GM19452 (cell line): ENCODE measurements at regions not wholly inside any gene's neighbourhood (a gene's known extent, or its start where the extent isn't known, plus 50 kb on each side); places are given as distances from the start of the nearest gene placed in this dataset.

Experiments
- ATAC-seq: cut with Tn5 transposase; IDR thresholded peaks from one replicate; pipeline ENCODE4 v1.9.1; 2021; ENCODE audit not compliant: unreplicated experiment

DNA sequence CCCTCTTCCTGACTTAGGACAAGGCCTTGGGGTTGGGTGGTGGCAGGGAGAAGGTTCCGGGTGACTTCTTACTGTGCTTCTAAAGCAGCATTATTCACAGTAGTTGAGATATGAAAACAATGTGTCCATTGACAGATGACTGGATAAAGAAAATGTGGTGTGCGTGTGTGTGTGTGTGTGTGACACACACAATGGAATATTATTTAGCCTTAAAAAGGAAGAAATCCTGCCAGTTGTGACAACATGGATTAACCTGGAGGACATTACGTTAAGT is 128.1 kb upstream of the RASGRP1 start:
- no peak for ATAC-seq

GRCh38 chr15:38695249-38696108 is 130.9 kb upstream of the RASGRP1 start:
- no peak for ATAC-seq

GRCh38 chr15:38696109-38696727 is 131.6 kb upstream of the RASGRP1 start:
- peak; percentile 67 for ATAC-seq

DNA sequence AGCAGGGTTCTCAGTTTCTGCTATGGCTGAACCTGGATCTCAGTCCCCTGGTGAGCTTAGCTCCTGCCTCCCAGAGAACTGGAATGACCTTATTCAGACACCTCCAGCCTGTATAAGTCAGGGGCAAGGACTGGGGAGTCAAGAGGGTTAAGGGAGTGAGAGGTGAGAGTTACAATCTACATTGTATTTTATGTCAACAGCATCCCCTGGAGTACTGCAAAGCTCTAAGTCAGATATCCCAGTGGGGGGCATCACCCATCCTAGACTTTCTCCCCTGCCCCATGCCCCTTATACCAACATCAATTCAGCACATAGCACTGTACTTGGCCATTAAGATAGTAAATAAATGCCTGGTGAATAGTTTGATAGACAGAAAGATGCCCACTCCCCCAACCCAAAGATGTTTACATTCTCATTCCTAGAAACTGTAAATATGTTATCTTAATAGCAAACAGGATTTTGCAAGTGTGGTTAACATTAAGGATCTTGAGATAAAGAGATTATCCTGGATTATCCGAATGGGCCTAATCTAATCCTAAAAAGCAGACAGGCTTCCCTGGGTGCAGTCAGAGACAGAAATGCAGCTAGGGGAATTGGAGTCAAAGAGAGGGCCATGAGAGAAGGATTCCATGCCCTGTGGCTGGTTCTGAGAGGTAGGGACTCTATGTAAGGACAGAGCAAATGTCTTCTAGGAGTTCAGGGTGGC is 132.3 kb upstream of the RASGRP1 start:
- ATAC-seq = no peak

- no peak for ATAC-seq
These were observed 133.6 kb upstream of the RASGRP1 start for GRCh38 chr15:38698254-38698653.

GRCh38 chr15:38699633-38700230 is 135.1 kb upstream of the RASGRP1 start:
- peak; percentile 71 for ATAC-seq

GRCh38 chr15:38701149-38701548 is 136.5 kb upstream of the RASGRP1 start:
- ATAC-seq = no peak

- ATAC-seq = no peak
These were observed 137.7 kb upstream of the RASGRP1 start for GRCh38 chr15:38702178-38702912.

GRCh38 chr15:38705436-38706219 is 141.0 kb upstream of the RASGRP1 start:
- ATAC-seq = no peak

GRCh38 chr15:38706956-38707355 is 142.3 kb upstream of the RASGRP1 start:
- ATAC-seq = no peak

DNA sequence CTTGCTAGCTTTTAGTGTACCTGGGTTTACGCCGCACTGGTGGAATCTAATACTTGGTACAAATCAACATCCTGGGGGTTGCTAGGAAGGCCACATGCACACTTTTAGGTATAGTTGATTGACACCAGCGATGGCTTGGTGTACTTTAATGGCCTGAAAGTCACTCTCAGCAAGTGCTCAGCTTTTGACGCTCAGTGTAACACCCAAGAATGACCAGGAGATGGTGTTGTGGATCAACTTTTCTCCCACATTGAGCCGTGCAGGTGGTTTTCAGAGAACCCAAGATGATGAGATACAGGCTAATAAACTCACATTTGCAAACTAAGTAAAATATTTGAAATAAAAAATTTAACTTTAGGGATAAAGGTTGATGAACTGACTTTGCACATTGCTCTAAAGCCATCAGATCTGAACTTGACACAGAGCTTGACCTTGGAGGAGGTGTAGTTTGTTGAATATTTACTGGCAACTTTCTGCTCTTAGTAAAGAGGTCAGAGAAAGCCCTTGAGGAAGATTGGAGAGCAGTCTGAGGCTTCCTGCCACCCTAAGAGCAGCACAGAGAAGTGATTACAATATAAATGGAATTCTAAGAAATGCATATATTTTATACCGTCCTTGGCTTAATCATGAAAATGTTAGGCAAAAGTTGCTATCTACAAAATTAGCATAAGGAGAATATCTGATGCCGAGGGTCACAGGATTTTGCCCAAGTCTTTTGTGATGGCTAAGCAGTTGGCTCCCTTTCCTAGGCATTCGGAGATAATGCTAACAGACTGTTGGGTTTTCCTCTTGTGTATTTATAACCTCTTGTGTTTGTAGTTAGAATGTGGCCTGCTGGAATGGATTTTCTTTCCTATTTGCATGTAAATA is 143.4 kb upstream of the RASGRP1 start:
- no peak for ATAC-seq

- ATAC-seq = no peak
These were observed 144.1 kb upstream of the RASGRP1 start for GRCh38 chr15:38708672-38709180.

DNA sequence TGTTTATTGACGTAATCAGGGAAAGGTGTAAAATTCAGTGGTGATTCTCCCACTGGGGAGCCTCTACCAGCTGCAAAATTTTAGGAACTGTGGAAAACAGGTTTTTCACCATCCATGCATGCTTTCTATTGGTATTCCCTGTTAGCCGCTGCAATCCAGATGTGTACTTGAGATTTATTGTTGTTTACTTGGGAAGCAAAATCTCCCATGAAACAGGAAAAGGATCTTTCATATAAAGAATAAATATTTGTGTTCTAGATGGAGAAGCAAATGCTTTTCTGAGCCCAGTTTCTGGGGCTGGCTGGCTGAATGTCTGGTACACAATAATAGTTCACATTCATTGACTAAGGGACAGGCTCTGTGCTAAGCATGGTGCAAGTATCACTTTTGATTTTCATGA is 144.6 kb upstream of the RASGRP1 start:
- no peak for ATAC-seq

DNA sequence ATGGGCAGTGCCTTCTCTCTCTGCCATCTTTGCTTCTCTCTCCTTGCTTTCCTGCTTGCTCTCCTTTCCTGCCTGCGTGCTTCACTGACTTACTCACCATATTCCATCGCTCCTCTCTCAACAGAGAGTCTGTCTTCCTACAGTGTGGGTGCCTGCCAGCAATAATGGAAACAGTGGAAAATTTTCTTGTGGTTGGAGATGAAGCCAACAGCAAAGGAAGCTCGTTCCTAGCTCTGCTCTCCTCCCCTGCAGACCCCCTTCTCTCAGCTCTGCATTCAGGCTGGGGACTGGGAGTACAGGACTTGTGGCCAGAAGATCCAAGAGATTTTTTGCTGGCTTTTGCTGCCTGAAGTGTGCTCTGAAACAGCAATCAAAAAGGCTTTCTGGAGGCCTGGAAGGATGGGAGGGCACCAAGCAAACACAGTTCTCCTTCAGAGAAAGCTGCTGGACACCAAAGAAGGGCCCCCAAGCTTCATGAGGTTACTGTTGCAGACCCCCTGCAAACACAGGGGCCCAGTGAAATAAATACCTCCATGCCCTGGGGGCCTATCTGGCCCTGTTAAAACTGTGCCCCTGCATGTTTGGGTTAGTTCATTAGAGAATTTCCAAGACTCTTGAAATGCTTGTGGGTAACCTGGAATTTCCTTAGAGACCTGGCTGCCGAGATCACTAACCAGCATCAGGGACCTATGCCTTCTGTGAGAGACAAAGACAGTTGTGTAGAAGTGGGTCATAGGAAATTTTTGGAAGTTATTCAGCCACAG is 149.9 kb upstream of the RASGRP1 start:
- no peak for ATAC-seq

GRCh38 chr15:38720893-38721567 is 156.4 kb upstream of the RASGRP1 start:
- ATAC-seq = no peak

DNA sequence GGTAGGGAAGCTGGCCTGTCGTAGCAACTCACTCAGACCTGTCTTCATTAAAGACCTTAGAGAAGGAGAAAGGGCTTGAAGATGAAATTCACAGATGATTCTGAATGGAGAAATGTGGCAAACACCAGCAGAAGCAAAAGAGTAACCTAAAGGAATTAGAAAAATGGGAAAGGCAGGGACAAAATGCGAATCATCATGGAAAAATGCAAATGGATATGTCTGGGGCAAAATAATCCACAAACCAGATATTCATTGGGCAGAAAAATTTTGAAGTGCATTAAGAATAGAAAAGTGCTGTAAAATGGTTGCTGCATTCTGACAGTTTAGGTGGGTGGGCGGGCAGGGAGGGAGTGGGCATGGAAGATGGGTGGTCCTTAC is 156.9 kb upstream of the RASGRP1 start:
- ATAC-seq = no peak

DNA sequence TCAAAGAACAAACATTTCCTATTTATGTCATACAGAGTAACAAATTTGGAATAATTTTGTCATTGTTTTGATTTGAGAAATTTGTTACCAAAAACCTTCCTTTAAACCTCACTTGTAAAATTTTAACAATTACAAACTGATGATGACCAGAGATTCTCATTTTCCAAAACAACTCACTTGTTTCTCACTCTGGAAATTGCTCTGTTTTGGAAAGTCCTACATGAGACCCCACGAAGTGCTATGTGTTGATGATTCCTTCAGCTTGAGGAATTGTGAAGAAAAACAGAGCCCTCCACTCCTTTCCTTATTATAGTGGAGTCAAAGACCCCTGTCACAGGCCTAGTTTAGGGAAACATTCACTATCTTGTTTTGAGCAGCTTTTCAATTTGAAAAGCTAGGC is 157.6 kb upstream of the RASGRP1 start:
- ATAC-seq = no peak

- no peak for ATAC-seq
These were observed 160.2 kb upstream of the RASGRP1 start for GRCh38 chr15:38724827-38725226.
